Upper lobe of left lung (tissue), 4 donors: ENCODE measurements at regions not wholly inside any gene's neighbourhood (a gene's known extent, or its start where the extent isn't known, plus 50 kb on each side); places are given as distances from the start of the nearest gene placed in this dataset.
"Not testable (repeated sequence)": the region's sequence is repeated elsewhere in the genome, so short reads cannot be mapped to it uniquely, and the experiment has no call there.

Experiments used
- POLR2AphosphoS5 ChIP-seq, 2 donors: sonication (generic); formaldehyde crosslinking; IDR thresholded peaks; one replicate each; pipeline ENCODE4 v1.5.1; 2017; ENCODE audit warnings: antibody characterized with exemption in 2 of 2
- TF ChIP-seq, protein P1 (sequence below), 6 experiments: fragments of 450-650 bp in 4 of 6; fragments of 200-600 bp in 2 of 6; sonication (generic) in 2 of 6; IDR thresholded peaks; one replicate each; pipeline ENCODE4 v1.5.1; 2016 to 2019; ENCODE audit warnings: antibody characterized with exemption in 6 of 6

DNA sequence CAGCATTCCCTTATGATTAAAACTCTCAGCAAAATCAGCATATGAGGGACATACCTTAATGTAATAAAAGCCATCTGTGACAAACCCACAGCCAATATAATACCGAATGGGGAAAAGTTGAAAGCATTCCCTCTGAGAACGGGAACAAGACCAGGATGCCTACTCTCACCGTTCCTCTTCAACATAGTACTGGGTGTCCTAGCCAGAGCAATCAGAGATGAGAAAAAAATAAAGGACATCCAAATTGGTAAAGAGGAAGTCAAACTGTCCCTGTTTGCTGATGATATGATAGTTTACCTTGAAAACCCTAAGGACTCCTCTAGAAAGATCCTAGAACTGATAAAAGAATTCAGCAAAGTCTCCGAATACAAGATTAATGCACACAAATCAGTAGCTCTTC lies 141.6 kb upstream of the MAN1A1 start:
- TF ChIP-seq, protein P1, sequence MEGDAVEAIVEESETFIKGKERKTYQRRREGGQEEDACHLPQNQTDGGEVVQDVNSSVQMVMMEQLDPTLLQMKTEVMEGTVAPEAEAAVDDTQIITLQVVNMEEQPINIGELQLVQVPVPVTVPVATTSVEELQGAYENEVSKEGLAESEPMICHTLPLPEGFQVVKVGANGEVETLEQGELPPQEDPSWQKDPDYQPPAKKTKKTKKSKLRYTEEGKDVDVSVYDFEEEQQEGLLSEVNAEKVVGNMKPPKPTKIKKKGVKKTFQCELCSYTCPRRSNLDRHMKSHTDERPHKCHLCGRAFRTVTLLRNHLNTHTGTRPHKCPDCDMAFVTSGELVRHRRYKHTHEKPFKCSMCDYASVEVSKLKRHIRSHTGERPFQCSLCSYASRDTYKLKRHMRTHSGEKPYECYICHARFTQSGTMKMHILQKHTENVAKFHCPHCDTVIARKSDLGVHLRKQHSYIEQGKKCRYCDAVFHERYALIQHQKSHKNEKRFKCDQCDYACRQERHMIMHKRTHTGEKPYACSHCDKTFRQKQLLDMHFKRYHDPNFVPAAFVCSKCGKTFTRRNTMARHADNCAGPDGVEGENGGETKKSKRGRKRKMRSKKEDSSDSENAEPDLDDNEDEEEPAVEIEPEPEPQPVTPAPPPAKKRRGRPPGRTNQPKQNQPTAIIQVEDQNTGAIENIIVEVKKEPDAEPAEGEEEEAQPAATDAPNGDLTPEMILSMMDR (IDR thresholded peaks at IDR 0.05) = not testable (repeated sequence)
- TF ChIP-seq POLR2AphosphoS5 (IDR thresholded peaks at IDR 0.05) = not testable (repeated sequence)
